ENCODE measurements at regions not wholly inside any gene's neighbourhood (a gene's known extent, or its start where the extent isn't known, plus 50 kb on each side); places are given as distances from the start of the nearest gene placed in this dataset.

DNA sequence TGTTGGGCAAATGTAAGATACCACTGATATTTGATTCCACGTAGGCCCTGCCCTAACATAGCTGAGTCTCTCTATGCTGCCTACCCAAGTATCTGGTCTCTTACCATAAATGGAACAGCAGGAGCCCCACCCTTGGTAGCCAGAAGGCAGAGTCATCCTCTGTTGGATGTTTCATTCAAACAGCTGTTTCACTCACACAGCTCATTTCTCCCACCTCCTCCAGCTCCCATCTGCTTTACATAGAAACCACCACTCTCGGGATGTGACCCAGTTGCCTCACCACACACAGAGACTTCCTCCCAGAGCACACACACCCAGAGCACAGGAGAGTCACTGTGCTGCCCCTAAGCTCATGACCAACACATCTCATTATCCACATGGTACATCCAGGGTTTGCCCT, 165.3 kb downstream of the TMEM167A start:
- Histone ChIP-seq H3K4me1 (no peaks in the 10 kb centered on the region), H3K27ac (no peak overlapping the region), H3K27me3 (ENCODE audit: insufficient read depth in 3 of 3, low read length in 2 of 3) (no peaks in the 10 kb centered on the region), H3K9me3 (no peaks in the 10 kb centered on the region), H3K4me3 (no peak overlapping the region), H3K36me3 (ENCODE audit: insufficient read depth in 1 of 2, low read depth in 1 of 2) (no peaks in the 10 kb centered on the region)
- TF ChIP-seq, protein P1, sequence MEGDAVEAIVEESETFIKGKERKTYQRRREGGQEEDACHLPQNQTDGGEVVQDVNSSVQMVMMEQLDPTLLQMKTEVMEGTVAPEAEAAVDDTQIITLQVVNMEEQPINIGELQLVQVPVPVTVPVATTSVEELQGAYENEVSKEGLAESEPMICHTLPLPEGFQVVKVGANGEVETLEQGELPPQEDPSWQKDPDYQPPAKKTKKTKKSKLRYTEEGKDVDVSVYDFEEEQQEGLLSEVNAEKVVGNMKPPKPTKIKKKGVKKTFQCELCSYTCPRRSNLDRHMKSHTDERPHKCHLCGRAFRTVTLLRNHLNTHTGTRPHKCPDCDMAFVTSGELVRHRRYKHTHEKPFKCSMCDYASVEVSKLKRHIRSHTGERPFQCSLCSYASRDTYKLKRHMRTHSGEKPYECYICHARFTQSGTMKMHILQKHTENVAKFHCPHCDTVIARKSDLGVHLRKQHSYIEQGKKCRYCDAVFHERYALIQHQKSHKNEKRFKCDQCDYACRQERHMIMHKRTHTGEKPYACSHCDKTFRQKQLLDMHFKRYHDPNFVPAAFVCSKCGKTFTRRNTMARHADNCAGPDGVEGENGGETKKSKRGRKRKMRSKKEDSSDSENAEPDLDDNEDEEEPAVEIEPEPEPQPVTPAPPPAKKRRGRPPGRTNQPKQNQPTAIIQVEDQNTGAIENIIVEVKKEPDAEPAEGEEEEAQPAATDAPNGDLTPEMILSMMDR (IDR thresholded peaks at IDR 0.05), result no peak
- ATAC-seq (no peak), DNase-seq (no peak)
- WGBS, 3 donors, result 39 to 65% (median 58%) methylated on average over 2 of the region's 2 CpGs
- intact Hi-C loops (cut with DNase I), result no loop called here

DNA sequence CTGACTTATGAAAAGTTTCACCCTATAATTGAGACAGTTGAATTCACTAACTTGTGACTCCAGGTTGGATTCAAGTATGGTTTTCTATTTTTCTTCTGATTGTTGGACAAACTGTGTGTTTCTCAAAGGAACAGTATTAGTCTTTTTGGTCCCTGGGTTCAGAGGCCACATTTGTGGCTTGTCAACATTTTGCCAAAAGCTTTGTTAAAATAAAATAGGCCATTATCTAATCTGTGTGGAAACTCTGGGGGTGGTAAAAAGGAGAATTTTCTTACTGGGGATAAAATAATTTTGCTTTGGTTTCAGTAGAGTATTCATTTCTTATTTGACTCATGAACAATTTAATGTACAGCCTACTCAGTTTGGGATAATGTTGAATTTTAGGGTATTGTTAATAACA, 166.3 kb downstream of the TMEM167A start:
- ATAC-seq (no peak), DNase-seq (no peak)
- Histone ChIP-seq H3K4me3 (no peak overlapping the region), H3K27ac (no peak overlapping the region), H3K4me1 (no peaks in the 10 kb centered on the region), H3K9me3 (no peaks in the 10 kb centered on the region), H3K27me3 (ENCODE audit: insufficient read depth in 3 of 3, low read length in 2 of 3) (no peaks in the 10 kb centered on the region), H3K36me3 (ENCODE audit: insufficient read depth in 1 of 2, low read depth in 1 of 2) (no peaks in the 10 kb centered on the region)
- intact Hi-C loops (cut with DNase I), result no loop called here
- TF ChIP-seq, protein P1 (IDR thresholded peaks at IDR 0.05), result no peak

DNA sequence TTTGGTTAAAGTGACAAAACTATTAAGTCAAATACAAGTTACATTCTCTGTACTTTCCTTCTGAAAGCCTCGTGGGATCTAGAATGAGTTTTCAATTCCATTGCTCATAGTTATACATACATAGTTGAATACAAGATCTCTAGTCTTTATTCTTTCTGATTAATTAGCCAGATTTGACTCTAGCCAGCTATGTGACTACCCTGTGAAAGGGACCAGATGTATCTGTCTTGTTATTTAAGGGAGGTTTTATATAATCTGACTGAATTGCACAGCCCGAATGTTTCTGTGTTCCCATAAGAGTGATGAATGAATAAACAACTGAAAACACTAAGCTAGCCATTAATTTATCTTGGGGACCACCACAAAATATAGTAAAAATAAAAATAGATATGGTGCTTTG, 166.7 kb downstream of the TMEM167A start:
- no peak overlapping the region for H3K4me3 ChIP-seq
- intact Hi-C loops (cut with DNase I), result no loop called here
- no peaks in the 10 kb centered on the region for H3K36me3 ChIP-seq (ENCODE audit: insufficient read depth in 1 of 2, low read depth in 1 of 2)
- ATAC-seq, result no peak
- no peaks in the 10 kb centered on the region for H3K9me3 ChIP-seq
- 80 to 85% (median 85%) methylated on average over 2 of the region's 2 CpGs for WGBS, 3 donors
- H3K27ac ChIP-seq, result no peak overlapping the region
- no peak for DNase-seq
- TF ChIP-seq, protein P1 (IDR thresholded peaks at IDR 0.05), result no peak
- no peaks in the 10 kb centered on the region for H3K27me3 ChIP-seq (ENCODE audit: insufficient read depth in 3 of 3, low read length in 2 of 3)
- no peaks in the 10 kb centered on the region for H3K4me1 ChIP-seq

DNA sequence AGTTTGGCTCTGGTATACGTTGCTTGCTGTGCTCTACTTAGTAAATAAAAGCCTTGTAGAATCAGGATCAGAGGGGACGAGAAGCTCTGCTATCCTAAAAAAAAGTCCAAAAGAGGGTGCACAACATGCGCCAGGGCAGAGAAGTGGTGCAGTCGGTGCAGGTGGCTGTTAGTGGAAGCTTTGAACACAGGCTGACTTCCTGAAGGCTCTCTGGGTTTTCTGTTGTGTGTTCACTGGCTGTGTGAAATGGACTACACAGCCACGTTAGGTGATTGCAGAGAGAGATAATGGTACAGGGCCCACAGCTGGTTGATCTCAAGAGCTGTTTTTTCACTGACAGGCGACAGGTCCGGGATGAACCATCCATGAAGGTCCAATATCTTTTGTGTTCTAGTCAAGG, 167.4 kb downstream of the TMEM167A start:
- DNase-seq (no peak), ATAC-seq (no peak)
- Histone ChIP-seq H3K27ac (no peak overlapping the region), H3K36me3 (ENCODE audit: insufficient read depth in 1 of 2, low read depth in 1 of 2) (no peaks in the 10 kb centered on the region), H3K4me1 (no peaks in the 10 kb centered on the region), H3K9me3 (no peaks in the 10 kb centered on the region), H3K27me3 (ENCODE audit: insufficient read depth in 3 of 3, low read length in 2 of 3) (no peaks in the 10 kb centered on the region), H3K4me3 (no peak overlapping the region)
- intact Hi-C loops (cut with DNase I), result no loop called here
- whole genome bisulfite sequencing, 3 donors, result 75 to 78% (median 77%) methylated on average over 7 of the region's 7 CpGs
- TF ChIP-seq, protein P1 (IDR thresholded peaks at IDR 0.05), result no peak

DNA sequence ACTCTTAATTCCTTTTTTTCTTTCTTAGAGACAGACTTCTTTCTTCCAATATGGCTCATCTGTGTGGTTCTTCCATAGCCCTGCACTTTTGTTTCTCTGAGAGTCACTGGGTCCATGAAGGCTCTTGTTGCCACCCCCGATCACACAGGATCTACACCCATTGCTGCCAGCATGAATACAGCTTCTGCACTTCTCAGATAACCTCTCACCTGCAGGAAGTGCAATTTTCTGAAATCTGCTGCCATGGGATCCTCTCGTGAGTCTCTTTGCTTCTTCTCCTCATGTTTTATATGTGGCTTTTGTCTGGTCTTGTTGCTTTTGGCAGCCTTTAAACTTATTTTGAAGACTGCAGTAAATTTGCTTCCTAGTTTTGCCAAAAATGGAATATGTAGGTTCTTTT, 171.2 kb downstream of the TMEM167A start:
- ATAC-seq, result no peak
- intact Hi-C loops (cut with DNase I), result no loop called here
- TF ChIP-seq, protein P1 (IDR thresholded peaks at IDR 0.05), result no peak
- H3K4me3 ChIP-seq, result no peak overlapping the region
- H3K27ac ChIP-seq, result no peak overlapping the region
- H3K36me3 ChIP-seq (ENCODE audit: insufficient read depth in 1 of 2, low read depth in 1 of 2), result no peaks in the 10 kb centered on the region
- H3K4me1 ChIP-seq, result no peaks in the 10 kb centered on the region
- peaks cover 3% of the 10 kb centered on the region for H3K9me3 ChIP-seq
- WGBS, 3 donors, result 49 to 53% (median 52%) methylated on average over 2 of the region's 2 CpGs
- no peak for DNase-seq
- no peaks in the 10 kb centered on the region for H3K27me3 ChIP-seq (ENCODE audit: insufficient read depth in 3 of 3, low read length in 2 of 3)

Measured in psoas muscle (tissue), 7 donors.